Endothelial cell of umbilical vein (primary cell): ENCODE measurements at regions not wholly inside any gene's neighbourhood (a gene's known extent, or its start where the extent isn't known, plus 50 kb on each side); places are given as distances from the start of the nearest gene placed in this dataset.

Source experiments
- CTCF ChIP-seq, 2 donors: IDR thresholded peaks; 1 replicate in 1 of 2; 2 replicates in 1 of 2; pipeline ENCODE4 v1.5.1; 2011; ENCODE audit warnings: low read length in 2 of 2, mild to moderate bottlenecking in 2 of 2, moderate library complexity in 2 of 2, control low read depth in 1 of 2, inconsistent platforms in 1 of 2, low read depth in 1 of 2; ENCODE audit not compliant: insufficient read depth in 1 of 2; ENCODE audit errors: extremely low read depth in 1 of 2
- FOS ChIP-seq: IDR thresholded peaks from 2 replicates; pipeline ENCODE4 v1.6.1; 2011; ENCODE audit warnings: mild to moderate bottlenecking, low read length, moderate library complexity, borderline replicate concordance; ENCODE audit not compliant: insufficient read depth
- MAX ChIP-seq: IDR thresholded peaks from 2 replicates; pipeline ENCODE4 v1.6.1; 2011; ENCODE audit not compliant: insufficient read depth, insufficient read length
- POLR2A ChIP-seq: IDR thresholded peaks from 2 replicates; pipeline ENCODE4 v1.6.1; 2012; ENCODE audit warnings: low read depth, mild to moderate bottlenecking, control low read depth, low read length

GRCh38 chr1:9422321-9422720 is 116.9 kb upstream of the SLC25A33 start:
- TF ChIP-seq POLR2A (no peak), FOS (no peak), MAX (no peak), CTCF (IDR thresholded peaks at IDR 0.05; ENCODE audit: extremely low read depth in 1 of 2, insufficient read depth in 1 of 2, low read depth in 1 of 2, low read length in 2 of 2) (no peak)
